IMR-90 (cell line): ENCODE measurements at regions not wholly inside any gene's neighbourhood (a gene's known extent, or its start where the extent isn't known, plus 50 kb on each side); places are given as distances from the start of the nearest gene placed in this dataset.

Experiments
- CEBPB ChIP-seq: IDR thresholded peaks from 2 replicates; pipeline ENCODE4 v1.6.1; 2012; ENCODE audit warnings: low read depth, low read length, improper control_type of control experiment
- CHD1 ChIP-seq: IDR thresholded peaks from 2 replicates; pipeline ENCODE4 v1.6.1; 2012; ENCODE audit warnings: low read depth, low read length, improper control_type of control experiment
- ELK1 ChIP-seq: fragments of 150-350 bp; IDR thresholded peaks from 2 replicates; pipeline ENCODE4 v1.6.1; 2016; ENCODE audit warnings: low read depth, mild to moderate bottlenecking, low read length, moderate library complexity, borderline replicate concordance
- MAFK ChIP-seq: IDR thresholded peaks from 2 replicates; pipeline ENCODE4 v1.6.1; 2012; ENCODE audit warnings: low read depth, low read length, improper control_type of control experiment
- NFE2L2 ChIP-seq: fragments of 150-350 bp; IDR thresholded peaks from 2 replicates; pipeline ENCODE4 v1.6.1; 2016; ENCODE audit warnings: low read depth, mild to moderate bottlenecking, low read length
- POLR2A ChIP-seq: IDR thresholded peaks from 2 replicates; pipeline ENCODE4 v1.6.1; 2012; ENCODE audit warnings: mild to moderate bottlenecking, low read depth, low read length
- RAD21 ChIP-seq: IDR thresholded peaks from 2 replicates; pipeline ENCODE4 v1.6.1; 2012; ENCODE audit warnings: low read length, improper control_type of control experiment
- RCOR1 ChIP-seq: IDR thresholded peaks from 2 replicates; pipeline ENCODE4 v1.6.1; 2012; ENCODE audit warnings: mild to moderate bottlenecking, low read length, improper control_type of control experiment; ENCODE audit not compliant: insufficient replicate concordance
- RFX5 ChIP-seq: IDR thresholded peaks from 2 replicates; pipeline ENCODE4 v1.8.0; 2012; ENCODE audit warnings: low read depth, mild to moderate bottlenecking, low read length, moderate library complexity
- SMC3 ChIP-seq: fragments of 150-350 bp; IDR thresholded peaks from 2 replicates; pipeline ENCODE4 v1.6.1; 2016; ENCODE audit warnings: low read depth, mild to moderate bottlenecking, antibody characterized with exemption, low read length, moderate library complexity
- TF ChIP-seq, protein P1 (sequence below): conservative IDR thresholded peaks from 2 replicates; pipeline ENCODE4 v1.5.1; 2012; ENCODE audit warnings: mild to moderate bottlenecking, low read depth, low read length, improper control_type of control experiment

- TF ChIP-seq SMC3 (no peak), CEBPB (no peak), RAD21 (no peak), ELK1 (no peak), POLR2A (no peak), RFX5 (no peak), MAFK (no peak), NFE2L2 (no peak), CHD1 (no peak), RCOR1 (no peak)
- TF ChIP-seq, protein P1, sequence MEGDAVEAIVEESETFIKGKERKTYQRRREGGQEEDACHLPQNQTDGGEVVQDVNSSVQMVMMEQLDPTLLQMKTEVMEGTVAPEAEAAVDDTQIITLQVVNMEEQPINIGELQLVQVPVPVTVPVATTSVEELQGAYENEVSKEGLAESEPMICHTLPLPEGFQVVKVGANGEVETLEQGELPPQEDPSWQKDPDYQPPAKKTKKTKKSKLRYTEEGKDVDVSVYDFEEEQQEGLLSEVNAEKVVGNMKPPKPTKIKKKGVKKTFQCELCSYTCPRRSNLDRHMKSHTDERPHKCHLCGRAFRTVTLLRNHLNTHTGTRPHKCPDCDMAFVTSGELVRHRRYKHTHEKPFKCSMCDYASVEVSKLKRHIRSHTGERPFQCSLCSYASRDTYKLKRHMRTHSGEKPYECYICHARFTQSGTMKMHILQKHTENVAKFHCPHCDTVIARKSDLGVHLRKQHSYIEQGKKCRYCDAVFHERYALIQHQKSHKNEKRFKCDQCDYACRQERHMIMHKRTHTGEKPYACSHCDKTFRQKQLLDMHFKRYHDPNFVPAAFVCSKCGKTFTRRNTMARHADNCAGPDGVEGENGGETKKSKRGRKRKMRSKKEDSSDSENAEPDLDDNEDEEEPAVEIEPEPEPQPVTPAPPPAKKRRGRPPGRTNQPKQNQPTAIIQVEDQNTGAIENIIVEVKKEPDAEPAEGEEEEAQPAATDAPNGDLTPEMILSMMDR, result no peak
Measured at GRCh38 chr14:96710060-96710666, 87.0 kb upstream of the VRK1 start.
